WTC11 (cell line): ENCODE measurements at regions not wholly inside any gene's neighbourhood (a gene's known extent, or its start where the extent isn't known, plus 50 kb on each side); places are given as distances from the start of the nearest gene placed in this dataset.

Experiments
- ATAC-seq: fragments of 200-7000 bp; cut with Tn5 transposase; 2 replicates; pipeline ENCODE4 v1.10.0; 2021; ENCODE audit warnings: mild to moderate bottlenecking, moderate library complexity
- CTCF ChIA-PET: fragments of 300-600 bp; sonication (Branson Sonifier 250); formaldehyde crosslinking; loops from one replicate; lab custom pipeline; 2021; ENCODE audit warnings: antibody characterized with exemption; lab: Charles Lee
- POLR2A ChIA-PET: fragments of 350-600 bp; sonication (Branson Sonifier 250); formaldehyde crosslinking; loops from one replicate; lab custom pipeline; 2021; ENCODE audit warnings: antibody characterized with exemption; lab: Charles Lee
- DNase-seq: peaks from one replicate; pipeline ENCODE4 v3.0.0; 2021; ENCODE audit warnings: low spot score
- H3K27ac Mint-ChIP-seq: 2 replicates; pipeline ENCODE4 v1.8.0; 2021; ENCODE audit warnings: mixed read lengths
- H3K27me3 Mint-ChIP-seq: 2 replicates; pipeline ENCODE4 v1.8.0; 2021; ENCODE audit warnings: low read depth, mild to moderate bottlenecking, moderate library complexity, mixed read lengths
- H3K36me3 Mint-ChIP-seq: 2 replicates; pipeline ENCODE4 v1.8.0; 2021; ENCODE audit warnings: mixed read lengths
- H3K4me1 Mint-ChIP-seq: 2 replicates; pipeline ENCODE4 v1.8.0; 2022; ENCODE audit warnings: mixed read lengths
- H3K4me3 Mint-ChIP-seq: 2 replicates; pipeline ENCODE4 v1.8.0; 2021; ENCODE audit warnings: mild to moderate bottlenecking, moderate library complexity, mixed read lengths
- H3K9me3 Mint-ChIP-seq: 2 replicates; pipeline ENCODE4 v1.8.0; 2021; ENCODE audit warnings: mixed read lengths
- AR ChIP-seq: fragments of 250-450 bp; sonication (Bioruptor Pico); IDR thresholded peaks from 2 replicates; pipeline ENCODE4 v1.9.0; 2021; ENCODE audit warnings: mild to moderate bottlenecking
- ARID4B ChIP-seq: sonication (generic); formaldehyde crosslinking; IDR thresholded peaks from 2 replicates; pipeline ENCODE4 v1.8.0; 2023; ENCODE audit warnings: missing genetic modification reagents, mild to moderate bottlenecking, borderline replicate concordance
- CBFB ChIP-seq: sonication (generic); formaldehyde crosslinking; IDR thresholded peaks from 2 replicates; pipeline ENCODE4 v1.8.1; 2022; ENCODE audit warnings: mild to moderate bottlenecking, low read depth, missing genetic modification reagents
- ELF4 ChIP-seq: sonication (generic); formaldehyde crosslinking; IDR thresholded peaks from 2 replicates; pipeline ENCODE4 v1.8.1; 2022; ENCODE audit warnings: low read depth, mild to moderate bottlenecking, moderate library complexity, missing genetic modification reagents
- GABPB1 ChIP-seq: sonication (generic); formaldehyde crosslinking; IDR thresholded peaks from 2 replicates; pipeline ENCODE4 v1.8.1; 2023; ENCODE audit warnings: mild to moderate bottlenecking, missing genetic modification reagents
- HMGXB4 ChIP-seq: sonication (generic); formaldehyde crosslinking; IDR thresholded peaks from 2 replicates; pipeline ENCODE4 v1.8.1; 2023; ENCODE audit warnings: mild to moderate bottlenecking, moderate library complexity, missing genetic modification reagents
- NFATC4 ChIP-seq: fragments of 250-450 bp; sonication (Bioruptor Pico); IDR thresholded peaks from 2 replicates; pipeline ENCODE4 v1.9.0; 2021; ENCODE audit warnings: mild to moderate bottlenecking
- NR1H2 ChIP-seq: sonication (generic); formaldehyde crosslinking; IDR thresholded peaks from 2 replicates; pipeline ENCODE4 v1.9.0; 2021; ENCODE audit warnings: mild to moderate bottlenecking, moderate library complexity, missing genetic modification reagents
- NR2C2 ChIP-seq: sonication (generic); formaldehyde crosslinking; IDR thresholded peaks from 2 replicates; pipeline ENCODE4 v1.8.0; 2022; ENCODE audit warnings: mild to moderate bottlenecking, missing genetic modification reagents
- PRRX2 ChIP-seq: fragments of 250-450 bp; sonication (Bioruptor Pico); IDR thresholded peaks from 2 replicates; pipeline ENCODE4 v1.8.0; 2021; ENCODE audit warnings: mild to moderate bottlenecking
- RORB ChIP-seq: fragments of 250-450 bp; sonication (Bioruptor Pico); IDR thresholded peaks from 2 replicates; pipeline ENCODE4 v1.9.0; 2021; ENCODE audit warnings: mild to moderate bottlenecking
- SMAD4 ChIP-seq: sonication (generic); formaldehyde crosslinking; IDR thresholded peaks from 2 replicates; pipeline ENCODE4 v1.8.0; 2022; ENCODE audit warnings: mild to moderate bottlenecking, missing genetic modification reagents
- SOX15 ChIP-seq: fragments of 250-450 bp; sonication (Bioruptor Pico); IDR thresholded peaks from 2 replicates; pipeline ENCODE4 v1.9.0; 2021; ENCODE audit warnings: mild to moderate bottlenecking
- TEAD4 ChIP-seq: sonication (generic); formaldehyde crosslinking; IDR thresholded peaks from 2 replicates; pipeline ENCODE4 v1.8.0; 2022; ENCODE audit warnings: mild to moderate bottlenecking, missing genetic modification reagents
- TP53 ChIP-seq: sonication (generic); formaldehyde crosslinking; IDR thresholded peaks from 2 replicates; pipeline ENCODE4 v1.8.1; 2023; ENCODE audit warnings: mild to moderate bottlenecking, missing genetic modification reagents
- USF1 ChIP-seq: sonication (generic); formaldehyde crosslinking; IDR thresholded peaks from 2 replicates; pipeline ENCODE4 v1.8.0; 2022; ENCODE audit warnings: mild to moderate bottlenecking, missing genetic modification reagents
- ZMAT4 ChIP-seq: fragments of 250-450 bp; sonication (Bioruptor Pico); IDR thresholded peaks from 2 replicates; pipeline ENCODE4 v1.9.0; 2021; ENCODE audit warnings: mild to moderate bottlenecking
- ZNF121 ChIP-seq: sonication (generic); formaldehyde crosslinking; IDR thresholded peaks from 2 replicates; pipeline ENCODE4 v1.8.0; 2023; ENCODE audit warnings: missing genetic modification reagents
- ZNF232 ChIP-seq: sonication (generic); formaldehyde crosslinking; IDR thresholded peaks from 2 replicates; pipeline ENCODE4 v1.8.0; 2022; ENCODE audit warnings: mild to moderate bottlenecking, missing genetic modification reagents
- ZSCAN18 ChIP-seq: fragments of 250-450 bp; sonication (Bioruptor Pico); IDR thresholded peaks from 2 replicates; pipeline ENCODE4 v2.1.2; 2022; ENCODE audit warnings: mild to moderate bottlenecking, moderate library complexity

- CTCF ChIA-PET: no interaction called here
- peaks cover 5% of the 10 kb centered on the region for H3K4me1 Mint-ChIP-seq
- POLR2A ChIA-PET: no interaction called here
- ATAC-seq: no peak
- no peak for DNase-seq
- no peak for TF ChIP-seq HMGXB4
- no peak for TF ChIP-seq ELF4 (CRISPR knock-in tag)
- no peak for TF ChIP-seq NFATC4
- no peak for TF ChIP-seq ZNF121
- TF ChIP-seq RORB: no peak
- TF ChIP-seq, all 79 proteins: peak for 0
- Mint-ChIP-seq H3K36me3 (no peaks in the 10 kb centered on the region), H3K27ac (no peak overlapping the region), H3K4me3 (no peak overlapping the region), H3K9me3 (no peaks in the 10 kb centered on the region), H3K27me3 (no peaks in the 10 kb centered on the region)
Observed at GRCh38 chr16:61362585-61362984, 673.7 kb downstream of the CDH8 start.

GRCh38 chr16:61344791-61345190 lies 691.4 kb downstream of the CDH8 start:
- H3K4me1 Mint-ChIP-seq: no peaks in the 10 kb centered on the region
- ChIA-PET POLR2A (no interaction called here), CTCF (no interaction called here)
- no peaks in the 10 kb centered on the region for H3K9me3 Mint-ChIP-seq
- ATAC-seq (no peak), DNase-seq (no peak)
- no peaks in the 10 kb centered on the region for H3K27me3 Mint-ChIP-seq
- no peak overlapping the region for H3K4me3 Mint-ChIP-seq
- TF ChIP-seq TP53 (CRISPR knock-in tag): no peak
- TF ChIP-seq ZSCAN18 (CRISPR knock-in tag): no peak
- TF ChIP-seq ZMAT4: no peak
- no peak for TF ChIP-seq TEAD4 (CRISPR knock-in tag)
- TF ChIP-seq ARID4B: no peak
- no peak for TF ChIP-seq GABPB1
- TF ChIP-seq ZNF232: no peak
- no peak for TF ChIP-seq USF1
- no peak for TF ChIP-seq PRRX2 (CRISPR knock-in tag)
- TF ChIP-seq CBFB (CRISPR knock-in tag): no peak
- no peak for TF ChIP-seq SMAD4
- no peak for TF ChIP-seq NR2C2 (CRISPR knock-in tag)
- no peak for TF ChIP-seq NR1H2 (CRISPR knock-in tag)
- no peak for TF ChIP-seq AR (CRISPR knock-in tag)
- no peak for TF ChIP-seq RORB
- TF ChIP-seq SOX15 (CRISPR knock-in tag): no peak
- H3K27ac Mint-ChIP-seq: no peak overlapping the region
- no peaks in the 10 kb centered on the region for H3K36me3 Mint-ChIP-seq
